HG02852 (cell line): ENCODE measurements at regions not wholly inside any gene's neighbourhood (a gene's known extent, or its start where the extent isn't known, plus 50 kb on each side); places are given as distances from the start of the nearest gene placed in this dataset.
"Not testable (repeated sequence)": the region's sequence is repeated elsewhere in the genome, so short reads cannot be mapped to it uniquely, and the experiment has no call there.

ENCODE experiments used
- ATAC-seq: cut with Tn5 transposase; IDR thresholded peaks from one replicate; pipeline ENCODE4 v1.9.1; 2021; ENCODE audit warnings: mild to moderate bottlenecking, moderate library complexity; ENCODE audit not compliant: unreplicated experiment

DNA sequence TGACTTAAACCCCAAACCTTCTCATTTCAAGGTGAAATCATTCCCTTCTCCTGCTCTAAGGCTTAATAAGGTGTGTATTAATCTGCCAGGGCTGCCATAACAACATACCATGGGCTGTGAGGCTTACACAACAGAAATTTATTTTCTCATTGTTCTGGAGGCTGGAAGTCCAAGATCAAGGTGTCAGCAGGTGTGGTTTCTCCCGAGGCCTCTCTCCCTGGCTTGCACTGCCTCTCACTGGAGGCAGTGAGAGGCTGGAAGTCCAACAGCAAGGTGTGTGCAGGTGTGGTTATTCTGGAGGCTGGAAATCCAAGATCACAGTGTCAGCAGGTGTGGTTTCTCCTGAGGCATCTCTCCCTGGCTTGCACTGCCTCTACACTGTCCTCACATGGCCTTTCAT is 280.3 kb upstream of the TUT7 start:
- no peak for ATAC-seq

DNA sequence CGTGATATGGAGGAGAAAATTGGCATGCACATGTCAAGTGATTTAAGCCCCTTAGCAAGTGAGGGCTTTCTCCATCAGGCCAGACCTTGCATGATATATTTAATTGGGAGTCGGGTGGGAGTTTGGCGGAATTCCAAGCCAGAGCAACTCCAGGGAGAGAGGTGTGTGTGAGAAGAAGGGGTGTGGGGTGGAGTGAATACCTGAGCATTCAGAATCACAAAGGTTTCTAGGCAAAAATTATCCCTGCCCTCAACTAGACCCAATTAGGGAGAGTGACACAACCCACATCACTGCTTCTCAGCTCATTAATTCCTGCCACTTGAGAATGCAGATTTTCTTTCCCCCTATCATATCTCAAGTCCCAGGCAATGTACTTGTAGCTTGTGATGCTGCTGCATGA is 279.7 kb upstream of the TUT7 start:
- ATAC-seq = no peak

- no peak for ATAC-seq
Observed at GRCh38 chr9:86632537-86632936, 278.3 kb upstream of the TUT7 start.

DNA sequence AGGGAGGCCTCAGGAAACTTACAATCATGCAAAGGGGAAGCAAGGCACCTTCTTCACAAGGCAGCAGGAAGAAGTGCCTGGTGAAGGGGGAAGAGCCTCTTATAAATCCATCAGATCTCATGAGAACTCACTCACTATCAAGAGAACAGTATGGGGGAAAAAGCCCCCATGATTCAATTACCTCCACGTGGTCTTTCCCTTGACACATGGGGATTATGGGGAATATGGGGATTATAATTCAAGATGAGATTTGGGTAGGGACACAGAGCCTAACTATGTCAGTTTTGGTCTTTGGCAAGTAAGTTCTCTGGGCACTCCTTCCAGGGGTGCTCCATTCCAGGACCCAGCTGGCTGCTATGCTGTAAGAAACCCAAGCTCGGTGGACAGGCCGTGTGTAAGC is 275.3 kb upstream of the TUT7 start:
- no peak for ATAC-seq

GRCh38 chr9:86626802-86627201 is 272.6 kb upstream of the TUT7 start:
- ATAC-seq = no peak

DNA sequence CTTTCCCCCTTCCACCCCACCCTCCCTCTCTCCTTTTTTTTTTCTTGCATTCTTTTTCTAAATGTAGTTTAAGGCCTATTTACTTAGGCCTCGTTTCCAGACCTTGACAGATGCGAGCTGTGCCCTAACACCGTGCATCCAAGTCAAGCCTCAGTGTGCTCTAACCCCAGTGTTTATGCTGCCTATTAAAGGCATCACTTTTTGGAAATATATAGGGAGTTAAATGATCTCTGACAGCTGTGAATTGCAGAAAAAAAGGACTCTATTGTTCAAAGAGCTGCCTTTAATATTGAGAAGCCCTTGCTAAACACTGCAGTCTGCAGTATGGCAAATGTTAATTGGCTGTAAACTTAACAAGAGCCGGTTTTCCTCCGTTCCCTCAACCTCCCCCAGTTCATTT is 270.4 kb upstream of the TUT7 start:
- no peak for ATAC-seq

- no peak for ATAC-seq
Observed at GRCh38 chr9:86614871-86615849, 260.9 kb upstream of the TUT7 start.

- ATAC-seq = no peak
Observed at GRCh38 chr9:86613943-86614342, 259.7 kb upstream of the TUT7 start.

DNA sequence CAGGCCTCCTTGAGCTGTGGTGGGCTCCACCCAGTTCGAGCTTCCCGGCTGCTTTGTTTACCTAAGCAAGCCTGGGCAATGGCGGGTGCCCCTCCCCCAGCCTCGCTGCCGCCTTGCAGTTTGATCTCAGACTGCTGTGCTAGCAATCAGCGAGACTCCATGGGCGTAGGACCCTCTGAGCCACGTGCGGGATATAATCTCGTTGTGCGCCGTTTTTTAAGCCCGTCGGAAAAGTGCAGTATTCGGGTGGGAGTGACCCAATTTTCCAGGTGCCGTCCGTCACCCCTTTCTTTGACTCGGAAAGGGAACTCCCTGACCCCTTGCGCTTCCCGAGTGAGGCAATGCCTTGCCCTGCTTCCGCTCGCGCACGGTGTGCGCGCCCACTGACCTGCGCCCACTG is 257.3 kb upstream of the TUT7 start:
- not testable (repeated sequence) for ATAC-seq

- ATAC-seq = no peak
Observed at GRCh38 chr9:86605303-86605702, 251.1 kb upstream of the TUT7 start.

GRCh38 chr9:86604741-86605140 is 250.5 kb upstream of the TUT7 start:
- ATAC-seq = no peak

DNA sequence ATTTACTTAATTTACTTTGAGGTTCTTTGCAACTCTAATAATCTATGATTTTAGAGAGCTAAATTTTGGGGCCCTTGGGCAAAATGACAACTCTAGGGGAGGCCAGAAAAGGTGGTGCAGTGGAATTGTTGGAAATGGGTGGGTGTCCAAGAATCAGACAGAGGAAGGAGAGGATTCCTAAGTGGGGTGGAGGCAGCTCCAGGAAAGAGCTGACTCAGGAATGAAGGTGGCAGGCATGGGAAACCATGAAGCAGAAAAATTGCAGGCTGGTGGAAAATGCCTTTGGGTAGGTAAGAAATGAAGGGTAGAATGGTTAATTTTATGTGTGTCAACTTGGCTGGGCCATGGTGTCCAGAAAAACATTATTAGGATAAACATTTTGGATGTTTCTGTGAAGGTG is 248.5 kb upstream of the TUT7 start:
- no peak for ATAC-seq

GRCh38 chr9:86601697-86602096 is 247.5 kb upstream of the TUT7 start:
- ATAC-seq = no peak

DNA sequence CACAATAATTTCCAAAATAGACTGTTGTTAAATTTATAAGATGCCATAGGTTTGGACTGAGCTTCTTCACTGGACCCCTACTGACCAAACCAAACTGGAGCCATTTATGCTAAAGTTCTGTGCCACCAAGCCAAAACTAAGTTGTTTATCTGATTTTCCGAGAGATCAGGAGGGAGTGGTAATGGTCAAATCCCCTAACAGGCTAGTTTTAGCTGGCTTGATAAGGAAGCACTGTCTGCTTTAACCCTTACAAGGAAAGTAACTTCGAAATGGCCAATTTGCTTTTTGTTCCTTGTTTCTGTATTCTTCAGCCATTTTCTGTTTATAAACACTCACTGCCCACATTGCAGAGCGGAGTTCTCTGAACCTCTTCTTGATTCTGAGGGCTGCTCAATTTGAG is 246.8 kb upstream of the TUT7 start:
- ATAC-seq = no peak

- ATAC-seq = no peak
Observed at GRCh38 chr9:86600291-86600690, 246.1 kb upstream of the TUT7 start.

DNA sequence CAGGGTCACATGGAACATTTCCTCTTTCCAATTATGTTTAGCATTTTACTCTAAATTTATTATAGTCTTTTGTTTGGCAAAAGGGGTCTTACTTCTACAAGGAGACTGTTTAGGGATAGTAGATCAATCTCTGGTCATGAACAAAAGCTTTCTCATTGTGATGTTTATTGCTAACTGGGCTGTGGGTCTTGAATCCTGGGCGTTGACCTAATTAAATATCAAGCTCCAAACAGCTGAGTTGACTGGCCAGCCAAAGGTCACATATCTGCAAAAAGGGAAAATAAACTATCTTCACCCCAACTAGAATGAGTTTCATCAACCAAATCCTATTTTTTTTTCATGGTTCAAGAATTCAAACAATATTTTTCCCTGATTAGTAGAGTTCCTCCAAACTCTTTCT is 245.4 kb upstream of the TUT7 start:
- no peak for ATAC-seq

- no peak for ATAC-seq
Observed at GRCh38 chr9:86598411-86599239, 244.4 kb upstream of the TUT7 start.

- ATAC-seq = no peak
Observed at GRCh38 chr9:86594724-86595123, 240.5 kb upstream of the TUT7 start.

GRCh38 chr9:86591472-86591871 is 237.3 kb upstream of the TUT7 start:
- no peak for ATAC-seq

DNA sequence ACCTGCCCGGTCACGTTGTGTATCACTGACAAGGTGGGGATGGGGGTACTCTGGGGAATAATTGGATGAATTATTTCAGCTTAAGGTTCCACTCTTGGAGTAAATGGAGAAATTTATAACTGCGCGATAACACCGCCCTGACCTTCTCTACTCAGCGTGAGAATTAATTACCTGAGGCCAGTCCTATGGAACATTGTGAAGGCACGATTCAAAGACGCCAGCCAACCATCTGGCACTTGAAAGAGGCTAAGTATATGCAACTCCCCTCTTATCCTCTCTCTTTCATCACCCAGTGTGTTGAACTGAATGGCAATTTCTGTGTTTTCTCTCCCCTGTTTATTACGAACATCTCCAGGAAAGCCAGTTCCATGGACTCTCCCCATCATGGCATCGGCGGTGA is 235.5 kb upstream of the TUT7 start:
- ATAC-seq = no peak

GRCh38 chr9:86589273-86589672 is 235.1 kb upstream of the TUT7 start:
- no peak for ATAC-seq

DNA sequence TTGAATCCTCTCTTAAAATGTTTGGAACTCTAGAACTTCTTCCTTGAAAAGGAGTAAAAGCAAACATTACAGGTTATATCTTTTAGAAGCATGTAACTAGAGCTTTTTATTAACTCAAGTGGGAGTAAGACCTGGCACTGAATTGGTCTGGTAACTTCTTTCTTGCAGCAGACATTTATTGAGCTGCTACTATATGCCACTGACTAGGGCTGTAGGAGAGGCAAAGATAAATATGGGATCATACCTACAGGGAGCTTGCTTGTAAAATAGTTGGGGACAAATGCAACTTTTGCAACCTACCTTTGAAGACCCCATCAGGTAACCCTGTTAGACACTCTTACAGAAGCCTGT is 231.9 kb upstream of the TUT7 start:
- ATAC-seq = no peak
